Lower lobe of right lung (tissue), 2 donors: ENCODE measurements at regions not wholly inside any gene's neighbourhood (a gene's known extent, or its start where the extent isn't known, plus 50 kb on each side); places are given as distances from the start of the nearest gene placed in this dataset.

ENCODE experiments used
- ATAC-seq, 2 donors: fragments of 200-7000 bp; cut with Tn5 transposase; one replicate each; pipeline ENCODE4 v1.9.1; 2020 to 2022; ENCODE audit warnings: mild to moderate bottlenecking in 2 of 2, moderate library complexity in 2 of 2
- DNase-seq: peaks from one replicate; pipeline ENCODE4 v3.0.0-alpha.2; 2020
- H3K27ac ChIP-seq: fragments of 200-600 bp; one replicate; pipeline ENCODE4 v1.8.0; 2022
- H3K27me3 ChIP-seq: fragments of 200-600 bp; one replicate; pipeline ENCODE4 v1.8.0; 2022; ENCODE audit warnings: low read depth
- H3K36me3 ChIP-seq: fragments of 200-600 bp; one replicate; pipeline ENCODE4 v1.8.0; 2022; ENCODE audit warnings: mild to moderate bottlenecking
- H3K4me1 ChIP-seq: fragments of 200-600 bp; one replicate; pipeline ENCODE4 v1.8.0; 2022
- H3K4me3 ChIP-seq: fragments of 200-600 bp; one replicate; pipeline ENCODE4 v1.8.0; 2022; ENCODE audit warnings: mild to moderate bottlenecking
- H3K9me3 ChIP-seq: fragments of 200-600 bp; one replicate; pipeline ENCODE4 v1.8.0; 2022
- CTCF ChIP-seq: fragments of 200-600 bp; IDR thresholded peaks from one replicate; pipeline ENCODE4 v1.8.0; 2022; ENCODE audit warnings: antibody characterized with exemption, mild to moderate bottlenecking
- intact Hi-C: fragments of 100-400 bp; cut with DNase I; formaldehyde crosslinking; loops from one replicate; pipeline ENCODE4 v1.11.0; 2022
- donor health status: DM: no; HTN: yes; CAD: no; lungs with severe emphysema.

- intact Hi-C loops = no loop called here
- ATAC-seq = no peak
- DNase-seq = no peak
- Histone ChIP-seq H3K27ac (no peak overlapping the region), H3K27me3 (no peaks in the 10 kb centered on the region), H3K9me3 (no peaks in the 10 kb centered on the region), H3K4me3 (no peak overlapping the region), H3K36me3 (no peaks in the 10 kb centered on the region), H3K4me1 (no peaks in the 10 kb centered on the region)
- no peak for TF ChIP-seq CTCF
These were observed 609.0 kb upstream of the COX7C start for GRCh38 chr5:86008704-86009103.

GRCh38 chr5:86011937-86012336 is 605.8 kb upstream of the COX7C start:
- Histone ChIP-seq H3K9me3 (no peaks in the 10 kb centered on the region), H3K27ac (no peak overlapping the region), H3K4me1 (no peaks in the 10 kb centered on the region), H3K36me3 (no peaks in the 10 kb centered on the region), H3K4me3 (no peak overlapping the region), H3K27me3 (no peaks in the 10 kb centered on the region)
- TF ChIP-seq CTCF = no peak
- intact Hi-C loops = no loop called here
- ATAC-seq (no peak), DNase-seq (no peak)

- intact Hi-C loops = no loop called here
- no peak overlapping the region for H3K27ac ChIP-seq
- no peaks in the 10 kb centered on the region for H3K36me3 ChIP-seq
- H3K4me1 ChIP-seq = no peaks in the 10 kb centered on the region
- no peak for TF ChIP-seq CTCF
- no peaks in the 10 kb centered on the region for H3K9me3 ChIP-seq
- ATAC-seq (no peak), DNase-seq (no peak)
- no peak overlapping the region for H3K4me3 ChIP-seq
- H3K27me3 ChIP-seq = no peaks in the 10 kb centered on the region
These were observed 588.4 kb upstream of the COX7C start for GRCh38 chr5:86029308-86029707.

- H3K27ac ChIP-seq = no peak overlapping the region
- intact Hi-C loops = no loop called here
These were observed 587.0 kb upstream of the COX7C start for GRCh38 chr5:86030753-86031152.

GRCh38 chr5:86038566-86038965 is 579.2 kb upstream of the COX7C start:
- Histone ChIP-seq H3K36me3 (no peaks in the 10 kb centered on the region), H3K27ac (no peak overlapping the region), H3K9me3 (no peaks in the 10 kb centered on the region), H3K4me1 (no peaks in the 10 kb centered on the region), H3K27me3 (no peaks in the 10 kb centered on the region), H3K4me3 (no peak overlapping the region)
- no peak for TF ChIP-seq CTCF
- intact Hi-C loops = no loop called here
- DNase-seq (no peak), ATAC-seq (no peak)

More at GRCh38 chr5:86030753-86031152, 587.0 kb upstream of the COX7C start:
- no peaks in the 10 kb centered on the region for H3K4me1 ChIP-seq
- no peaks in the 10 kb centered on the region for H3K9me3 ChIP-seq
- H3K27me3 ChIP-seq = no peaks in the 10 kb centered on the region
- no peak overlapping the region for H3K4me3 ChIP-seq
- ATAC-seq (no peak), DNase-seq (no peak)
- no peak for TF ChIP-seq CTCF
- no peaks in the 10 kb centered on the region for H3K36me3 ChIP-seq

- ATAC-seq (no peak), DNase-seq (no peak)
- Histone ChIP-seq H3K4me1 (no peaks in the 10 kb centered on the region), H3K4me3 (no peak overlapping the region), H3K9me3 (no peaks in the 10 kb centered on the region), H3K36me3 (no peaks in the 10 kb centered on the region), H3K27me3 (no peaks in the 10 kb centered on the region), H3K27ac (no peak overlapping the region)
- no peak for TF ChIP-seq CTCF
- intact Hi-C loops = no loop called here
These were observed 578.4 kb upstream of the COX7C start for GRCh38 chr5:86039351-86039750.
